HG02840 (cell line): ENCODE measurements at regions not wholly inside any gene's neighbourhood (a gene's known extent, or its start where the extent isn't known, plus 50 kb on each side); places are given as distances from the start of the nearest gene placed in this dataset.

ENCODE experiments used
- ATAC-seq: cut with Tn5 transposase; IDR thresholded peaks from one replicate; pipeline ENCODE4 v1.9.1; 2021; ENCODE audit warnings: mild to moderate bottlenecking, moderate library complexity, moderate number of reproducible peaks; ENCODE audit not compliant: unreplicated experiment, low FRiP score

- ATAC-seq = no peak
These were observed 524.5 kb downstream of the CD83 start for GRCh38 chr6:14642136-14642505.

GRCh38 chr6:14642842-14643241 lies 525.3 kb downstream of the CD83 start:
- no peak for ATAC-seq

DNA sequence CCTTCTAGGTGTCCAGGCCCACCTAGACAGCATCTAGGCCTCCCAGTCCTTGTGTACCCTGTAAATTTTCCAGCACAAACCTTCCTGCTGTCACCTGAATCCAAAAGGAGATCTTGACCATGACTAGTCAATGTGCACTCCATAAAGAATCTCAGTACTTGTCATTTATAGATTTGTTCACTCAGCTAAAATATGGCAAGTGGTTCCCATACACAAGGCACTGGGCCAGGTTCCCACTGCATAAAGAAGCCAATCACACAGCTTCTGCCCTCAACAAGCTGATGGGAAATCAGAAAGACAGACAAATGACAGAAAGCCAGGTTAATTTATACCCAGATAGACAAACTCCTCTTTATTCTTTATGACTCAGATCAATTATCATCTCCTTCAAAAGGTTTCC lies 526.8 kb downstream of the CD83 start:
- ATAC-seq = no peak

DNA sequence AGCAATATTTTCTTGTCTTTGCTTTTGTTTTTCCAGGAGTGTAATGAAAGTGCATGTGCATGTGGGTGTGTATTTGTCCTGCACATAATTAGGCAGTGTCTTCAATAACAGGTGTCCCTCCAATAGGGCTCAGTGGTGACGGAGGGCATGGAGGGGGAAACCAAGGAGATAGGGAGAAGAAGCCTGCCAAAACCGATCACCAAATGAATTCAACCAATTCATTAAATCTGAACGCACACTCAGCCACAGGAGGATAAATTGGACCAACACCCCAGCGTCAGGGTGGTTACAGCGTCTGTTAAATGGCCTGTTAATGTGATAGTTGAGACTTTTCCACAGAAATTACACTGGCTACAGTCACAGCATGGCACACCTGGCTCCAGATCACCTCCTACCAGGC lies 527.6 kb downstream of the CD83 start:
- no peak for ATAC-seq

DNA sequence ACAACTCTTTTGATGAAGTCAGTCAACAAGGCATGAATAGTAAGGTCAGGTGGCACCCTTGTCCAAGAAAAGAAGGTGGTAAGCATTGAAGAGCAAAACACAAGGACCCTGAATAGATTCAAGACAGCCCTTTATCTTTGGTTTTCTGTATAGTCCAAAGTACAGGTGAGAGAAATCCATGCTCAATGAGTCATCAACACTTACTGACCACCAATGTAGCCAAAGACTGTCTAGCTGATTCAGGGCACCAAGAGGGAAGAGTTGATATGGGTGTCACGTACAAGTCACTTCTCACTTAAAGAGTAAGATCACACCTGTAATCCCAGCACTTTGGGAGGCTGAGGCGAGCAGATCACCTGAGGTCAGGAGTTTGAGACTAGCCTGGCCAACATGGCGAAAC lies 528.3 kb downstream of the CD83 start:
- no peak for ATAC-seq

- ATAC-seq = no peak
These were observed 528.8 kb downstream of the CD83 start for GRCh38 chr6:14646371-14646770.

- ATAC-seq = no peak
These were observed 529.8 kb downstream of the CD83 start for GRCh38 chr6:14647357-14647756.

DNA sequence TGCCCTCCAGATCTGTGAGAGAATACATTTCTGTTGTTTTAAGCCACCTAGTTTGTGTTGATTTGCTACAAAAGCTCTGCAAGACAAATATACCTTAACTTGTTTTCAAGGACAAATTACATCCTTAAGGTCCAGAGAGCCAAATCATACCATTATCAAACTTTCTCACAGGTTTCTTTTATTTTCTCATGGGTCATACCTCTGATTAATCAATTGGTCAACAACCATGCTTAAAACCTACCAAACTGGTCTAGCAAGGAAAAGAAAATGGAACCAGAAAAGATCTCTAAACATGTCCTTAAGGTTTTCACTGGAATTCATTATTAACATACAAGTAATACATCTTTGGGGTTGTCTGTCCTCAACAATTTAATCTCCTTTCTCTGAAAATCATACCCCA lies 535.0 kb downstream of the CD83 start:
- no peak for ATAC-seq

GRCh38 chr6:14655201-14656061 lies 537.9 kb downstream of the CD83 start:
- ATAC-seq = no peak

GRCh38 chr6:14656078-14656521 lies 538.5 kb downstream of the CD83 start:
- ATAC-seq = no peak

GRCh38 chr6:14656649-14657048 lies 539.1 kb downstream of the CD83 start:
- no peak for ATAC-seq

GRCh38 chr6:14658030-14658429 lies 540.5 kb downstream of the CD83 start:
- ATAC-seq = no peak

DNA sequence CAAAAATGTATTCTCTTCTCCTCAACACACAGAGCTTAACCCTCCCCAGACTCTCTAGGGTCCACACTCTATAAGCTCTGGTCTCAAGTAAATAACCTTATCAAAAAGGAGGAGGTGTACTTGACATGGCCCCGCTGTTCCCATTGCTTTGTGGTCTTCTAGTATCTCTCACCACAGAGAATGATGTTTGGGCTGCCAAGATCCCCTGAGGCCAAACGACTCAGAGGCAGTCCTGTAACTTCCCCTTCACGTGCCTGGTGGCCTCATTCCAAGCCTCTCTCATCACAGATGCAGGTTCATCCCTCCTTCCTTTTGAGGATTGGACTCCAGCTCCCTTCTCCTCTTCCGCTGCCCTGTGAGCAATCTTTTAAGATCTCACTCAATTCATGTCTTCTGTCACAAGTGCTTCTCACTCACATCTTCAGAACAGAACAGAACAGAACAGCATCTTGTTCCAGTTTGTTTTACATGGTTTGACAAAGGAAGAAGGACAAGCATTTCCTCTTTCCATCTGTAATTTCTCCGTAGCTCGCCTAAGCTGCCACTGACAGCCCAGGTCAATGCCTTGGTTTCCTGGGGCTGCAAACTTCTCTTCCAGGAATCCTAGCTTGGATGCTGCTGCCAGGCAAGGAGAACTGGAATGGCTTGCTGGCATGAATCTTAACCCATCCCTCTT lies 541.5 kb downstream of the CD83 start:
- ATAC-seq = no peak

GRCh38 chr6:14659841-14660240 lies 542.3 kb downstream of the CD83 start:
- ATAC-seq = no peak

DNA sequence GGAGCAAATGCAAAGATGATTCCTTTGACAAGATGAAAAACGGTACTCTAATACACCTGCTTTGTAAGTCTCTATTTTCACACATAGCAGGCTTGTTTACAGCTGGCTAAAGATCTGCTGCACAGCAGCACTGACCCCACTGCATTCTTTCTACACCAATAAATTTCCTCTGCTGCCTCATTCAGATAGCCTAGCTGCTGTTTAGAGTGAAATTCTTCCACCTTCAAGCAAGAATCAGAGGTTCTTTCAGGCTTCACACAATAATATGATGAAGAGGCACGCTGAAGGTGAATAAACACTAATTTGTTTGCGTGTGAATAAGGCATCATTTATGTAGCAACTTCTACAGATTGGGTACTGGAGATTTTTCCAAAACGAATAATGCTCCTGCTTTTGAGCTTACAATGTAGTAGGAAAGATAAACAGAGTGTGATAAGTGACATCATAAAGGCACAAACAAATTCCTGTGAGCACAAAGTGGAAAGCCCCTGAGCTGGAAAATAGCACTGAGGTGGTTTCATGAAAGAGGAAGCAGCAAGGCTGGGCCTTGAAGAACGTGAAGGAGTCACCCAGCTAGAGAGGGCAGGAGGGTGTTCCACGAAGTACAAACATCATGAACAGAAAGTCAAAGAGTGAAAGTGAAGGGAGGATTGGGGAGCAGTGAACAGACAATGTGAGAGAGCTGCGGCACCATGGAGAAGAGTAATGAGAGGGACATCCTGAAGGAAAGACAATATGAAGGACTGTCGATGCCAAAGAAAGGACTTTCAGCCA lies 543.4 kb downstream of the CD83 start:
- ATAC-seq = no peak

DNA sequence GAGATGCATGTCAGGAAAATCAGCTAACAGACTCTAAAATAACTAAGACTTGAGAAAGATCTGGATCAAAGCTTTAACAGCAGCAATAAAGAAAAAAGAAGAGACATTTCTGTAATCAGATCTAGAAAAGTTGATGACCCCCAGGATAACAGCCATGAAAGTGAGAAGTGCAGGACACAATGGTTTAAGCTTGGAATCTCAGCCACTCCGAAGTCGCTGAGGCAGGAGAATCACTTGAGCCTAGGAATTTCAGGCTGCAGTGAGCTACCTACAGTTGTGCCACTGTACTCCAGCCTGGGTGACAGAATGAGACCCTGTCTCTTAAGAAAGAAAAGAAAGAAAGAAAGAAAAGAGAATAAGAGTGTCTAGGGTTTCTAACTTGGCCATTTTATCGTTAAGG lies 544.1 kb downstream of the CD83 start:
- ATAC-seq = no peak

DNA sequence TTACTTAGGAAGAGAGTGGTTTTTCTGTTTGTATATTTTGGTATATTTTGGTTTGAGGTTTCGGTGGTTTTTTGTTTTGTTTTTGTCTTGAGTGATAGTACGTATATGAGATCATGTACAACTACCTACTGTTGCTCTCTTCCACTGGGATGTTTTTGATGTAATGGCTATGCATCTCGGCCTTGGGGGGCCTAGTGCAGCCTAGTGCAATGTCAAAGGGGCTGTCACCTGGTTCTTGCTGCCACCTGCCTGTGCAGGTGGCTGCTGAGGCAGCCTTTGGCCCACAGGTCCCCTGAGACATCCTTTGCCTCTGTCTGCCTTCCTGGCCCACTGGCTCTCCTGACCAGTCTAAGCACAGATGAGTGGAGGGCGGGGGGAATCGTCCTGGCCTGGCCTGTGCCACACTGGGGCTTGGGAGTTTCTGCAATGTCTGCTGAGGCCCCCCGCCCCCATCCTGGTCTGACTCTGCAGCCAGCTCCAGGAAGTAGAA lies 546.6 kb downstream of the CD83 start:
- ATAC-seq = peak; percentile 47

DNA sequence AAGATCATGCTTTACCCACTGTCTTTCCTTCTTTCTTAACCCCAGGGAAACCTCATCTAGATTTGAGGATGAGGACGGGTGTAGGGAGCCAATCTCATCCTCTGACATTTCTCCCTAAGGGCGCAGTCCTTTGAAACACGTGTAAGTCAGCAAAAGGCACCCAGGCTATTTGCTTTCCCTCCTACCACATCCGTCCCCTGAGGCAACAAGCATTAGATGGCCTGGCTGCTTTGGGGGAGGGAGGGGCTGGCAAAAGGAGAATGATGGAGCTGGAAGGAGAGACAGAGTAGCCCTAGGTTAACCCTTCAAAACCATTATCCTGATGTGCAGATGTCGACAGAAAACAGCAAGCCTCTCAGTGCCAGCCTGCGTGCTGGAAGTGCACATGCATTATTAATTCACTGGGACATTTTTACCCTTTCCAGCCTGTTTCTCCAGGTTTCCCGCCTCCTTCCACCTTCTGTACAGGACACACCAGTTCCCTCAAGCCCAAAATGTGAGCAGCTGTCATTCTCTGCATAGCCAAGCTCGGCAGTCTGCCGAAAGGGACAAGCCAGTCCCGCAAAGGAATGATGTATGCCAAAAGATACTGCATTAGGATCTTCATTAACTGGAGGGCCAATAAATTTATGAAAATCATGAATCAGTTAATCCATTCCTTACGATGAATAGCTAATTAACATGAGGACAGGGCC lies 547.2 kb downstream of the CD83 start:
- no peak for ATAC-seq

- no peak for ATAC-seq
These were observed 548.5 kb downstream of the CD83 start for GRCh38 chr6:14665827-14666724.
